ENCODE measurements at regions not wholly inside any gene's neighbourhood (a gene's known extent, or its start where the extent isn't known, plus 50 kb on each side); places are given as distances from the start of the nearest gene placed in this dataset.

DNA sequence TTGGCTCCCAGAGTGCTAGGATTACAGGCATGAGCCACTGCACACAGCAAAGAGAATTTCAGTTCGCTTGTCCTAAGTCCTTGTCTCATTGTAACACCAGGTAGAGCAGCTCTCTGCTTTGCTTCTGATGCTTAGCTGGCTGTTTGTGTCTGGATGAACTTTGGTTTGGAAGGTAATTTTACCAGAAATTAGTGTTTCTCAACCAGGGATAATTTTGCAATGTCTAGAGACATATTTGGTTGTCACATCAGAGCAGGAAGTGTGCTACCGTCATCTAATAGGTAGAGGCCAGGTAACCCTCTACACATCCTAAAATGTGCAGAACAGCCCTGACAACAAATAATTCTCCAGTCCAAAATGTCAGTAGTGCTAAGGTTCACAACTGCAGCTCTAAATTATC lies 108.8 kb downstream of the SNX18 start:
- Histone ChIP-seq H2AFZ (no peak overlapping the region), H3K36me3 (ENCODE audit: low read depth) (no peaks in the 10 kb centered on the region), H3F3A (ENCODE audit: insufficient read depth, low read depth) (no peaks in the 10 kb centered on the region), H3K4me1 (replicated peaks; ENCODE audit: insufficient read depth) (peaks cover 9% of the 10 kb centered on the region; the same call in 1 of the 2 replicates), H3K9me2 (ENCODE audit: insufficient read depth) (0 out of 2 replicates have a peak, but pooled peaks cover 3% of the 10 kb centered on the region), H3K4me2 (no peak overlapping the region), H3K27me3 (ENCODE audit: insufficient read depth, low read depth) (no peaks in the 10 kb centered on the region), H3K9me3 (ENCODE audit: insufficient read depth, low read depth) (0 out of 2 replicates have a peak, but pooled peaks cover 5% of the 10 kb centered on the region), H3K79me2 (ENCODE audit: low read depth) (no peaks in the 10 kb centered on the region), H3K4me3 (no peak overlapping the region), H3K27ac (no peak overlapping the region), H4K20me1 (ENCODE audit: insufficient read depth) (no peaks in the 10 kb centered on the region)
- intact Hi-C loops (cut with micrococcal nuclease; ENCODE audit: unreplicated experiment) = no loop called here
- ChIA-PET POLR2A (ENCODE audit: unreplicated experiment) (no interaction called here), CTCF (no interaction called here)
- BruUV-seq (replicated peaks) = no TSS peak
- no peak for TF ChIP-seq EZH2 (IDR thresholded peaks at IDR 0.05; ENCODE audit: low read depth)
- TF ChIP-seq CTCF (conservative IDR thresholded peaks at IDR 0.05) = no peak
- DNase-seq = no peak

DNA sequence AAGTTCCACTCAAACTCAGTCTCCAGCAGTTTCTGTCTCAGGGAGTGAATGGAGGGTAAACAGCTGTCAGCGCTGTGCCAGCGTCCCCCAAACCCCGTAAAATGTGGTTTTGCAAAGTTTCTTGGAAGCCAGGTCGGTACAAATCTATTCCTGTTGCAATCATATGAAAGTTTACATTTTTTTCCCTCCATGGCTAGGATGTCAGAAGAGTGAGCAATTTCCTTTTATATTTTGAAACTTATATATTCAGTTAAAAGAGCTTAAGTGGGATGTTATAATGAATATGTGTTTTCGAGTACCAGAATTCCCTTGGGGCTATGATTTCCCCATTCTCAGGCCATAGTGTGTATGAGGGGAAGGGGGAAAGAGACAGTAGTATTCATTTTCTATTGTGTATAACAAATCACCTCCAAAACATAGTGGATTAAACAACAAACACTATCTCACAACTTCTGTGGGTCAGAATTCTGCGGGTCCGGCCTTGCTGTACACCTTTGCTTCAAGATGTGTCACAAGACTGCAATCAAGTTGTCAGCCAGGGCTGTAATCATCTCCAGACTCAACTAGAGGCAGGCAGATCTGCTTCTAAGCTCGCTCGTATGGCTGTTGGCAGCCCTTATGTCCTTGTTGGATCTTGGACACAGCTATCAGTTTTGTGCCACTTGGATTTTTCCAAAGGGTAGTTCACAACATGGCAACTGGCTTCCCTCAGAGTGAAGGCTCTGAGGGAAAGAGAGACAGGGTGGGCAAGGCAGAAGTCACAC lies 107.4 kb downstream of the SNX18 start:
- H4K20me1 ChIP-seq (ENCODE audit: insufficient read depth) = no peaks in the 10 kb centered on the region
- ChIA-PET CTCF (no interaction called here), POLR2A (ENCODE audit: unreplicated experiment) (no interaction called here)
- TF ChIP-seq EZH2 (IDR thresholded peaks at IDR 0.05; ENCODE audit: low read depth) (no peak), CTCF (conservative IDR thresholded peaks at IDR 0.05) (no peak)
- H3K9me3 ChIP-seq (ENCODE audit: insufficient read depth, low read depth) = 0 out of 2 replicates have a peak, but pooled peaks cover 5% of the 10 kb centered on the region
- H2AFZ ChIP-seq = no peak overlapping the region
- H3K27me3 ChIP-seq (ENCODE audit: insufficient read depth, low read depth) = no peaks in the 10 kb centered on the region
- peaks cover 9% of the 10 kb centered on the region; the same call in 1 of the 2 replicates for H3K4me1 ChIP-seq (replicated peaks; ENCODE audit: insufficient read depth)
- no TSS peak for BruUV-seq (replicated peaks)
- H3F3A ChIP-seq (ENCODE audit: insufficient read depth, low read depth) = no peaks in the 10 kb centered on the region
- H3K79me2 ChIP-seq (ENCODE audit: low read depth) = no peaks in the 10 kb centered on the region
- H3K4me2 ChIP-seq = no peak overlapping the region
- no peak overlapping the region for H3K4me3 ChIP-seq
- H3K9me2 ChIP-seq (ENCODE audit: insufficient read depth) = 0 out of 2 replicates have a peak, but pooled peaks cover 3% of the 10 kb centered on the region
- no peaks in the 10 kb centered on the region for H3K36me3 ChIP-seq (ENCODE audit: low read depth)
- no peak overlapping the region for H3K27ac ChIP-seq
- intact Hi-C loops (cut with micrococcal nuclease; ENCODE audit: unreplicated experiment) = no loop called here
- no peak for DNase-seq

DNA sequence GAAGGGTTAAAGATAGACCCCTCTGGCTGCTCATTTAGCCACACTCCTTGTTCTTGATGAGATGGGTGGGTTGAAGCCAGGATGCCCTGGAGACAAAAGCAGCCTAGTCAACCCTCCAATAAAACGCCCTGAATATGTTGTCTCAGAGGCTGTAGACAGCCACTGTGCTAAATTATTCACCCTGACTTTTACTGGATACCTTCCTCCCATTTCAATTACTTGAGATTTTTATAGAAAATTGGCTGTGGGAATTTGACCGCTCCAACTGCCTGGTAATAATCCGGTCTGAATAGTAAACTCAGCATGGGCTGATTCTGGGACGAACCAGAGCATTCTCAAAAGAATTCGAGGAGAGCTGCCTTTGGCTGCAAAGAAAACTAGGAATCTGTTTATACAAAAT lies 104.2 kb downstream of the SNX18 start:
- no peak for DNase-seq
- CTCF ChIA-PET = no interaction called here
- H3K4me3 ChIP-seq = no peak overlapping the region
- no peaks in the 10 kb centered on the region for H3K36me3 ChIP-seq (ENCODE audit: low read depth)
- H3K9me3 ChIP-seq (ENCODE audit: insufficient read depth, low read depth) = no peaks in the 10 kb centered on the region
- intact Hi-C loops (cut with micrococcal nuclease; ENCODE audit: unreplicated experiment) = no loop called here
- H3F3A ChIP-seq (ENCODE audit: insufficient read depth, low read depth) = no peaks in the 10 kb centered on the region
- no peaks in the 10 kb centered on the region for H3K79me2 ChIP-seq (ENCODE audit: low read depth)
- 0 out of 2 replicates have a peak, but pooled peaks cover 3% of the 10 kb centered on the region for H3K9me2 ChIP-seq (ENCODE audit: insufficient read depth)
- no peak overlapping the region for H3K27ac ChIP-seq
- peaks cover 11% of the 10 kb centered on the region; the same call in 1 of the 2 replicates for H3K4me1 ChIP-seq (replicated peaks; ENCODE audit: insufficient read depth)
- no peaks in the 10 kb centered on the region for H3K27me3 ChIP-seq (ENCODE audit: insufficient read depth, low read depth)
- TF ChIP-seq EZH2 (IDR thresholded peaks at IDR 0.05; ENCODE audit: low read depth) (no peak), CTCF (conservative IDR thresholded peaks at IDR 0.05) (no peak)
- BruUV-seq (replicated peaks) = no TSS peak
- no peak overlapping the region for H2AFZ ChIP-seq
- POLR2A ChIA-PET (ENCODE audit: unreplicated experiment) = no interaction called here
- no peaks in the 10 kb centered on the region for H4K20me1 ChIP-seq (ENCODE audit: insufficient read depth)
- no peak overlapping the region for H3K4me2 ChIP-seq

Measured in PC-9 (cell line).